NOMO-1 (cell line): ENCODE measurements at regions not wholly inside any gene's neighbourhood (a gene's known extent, or its start where the extent isn't known, plus 50 kb on each side); places are given as distances from the start of the nearest gene placed in this dataset.

Experiments used
- DNase-seq, 2 experiments: peaks; one replicate each; lab custom pipeline; 2025; ENCODE audit not compliant: unreplicated experiment in 2 of 2; lab: John Stamatoyannopoulos, UW

DNA sequence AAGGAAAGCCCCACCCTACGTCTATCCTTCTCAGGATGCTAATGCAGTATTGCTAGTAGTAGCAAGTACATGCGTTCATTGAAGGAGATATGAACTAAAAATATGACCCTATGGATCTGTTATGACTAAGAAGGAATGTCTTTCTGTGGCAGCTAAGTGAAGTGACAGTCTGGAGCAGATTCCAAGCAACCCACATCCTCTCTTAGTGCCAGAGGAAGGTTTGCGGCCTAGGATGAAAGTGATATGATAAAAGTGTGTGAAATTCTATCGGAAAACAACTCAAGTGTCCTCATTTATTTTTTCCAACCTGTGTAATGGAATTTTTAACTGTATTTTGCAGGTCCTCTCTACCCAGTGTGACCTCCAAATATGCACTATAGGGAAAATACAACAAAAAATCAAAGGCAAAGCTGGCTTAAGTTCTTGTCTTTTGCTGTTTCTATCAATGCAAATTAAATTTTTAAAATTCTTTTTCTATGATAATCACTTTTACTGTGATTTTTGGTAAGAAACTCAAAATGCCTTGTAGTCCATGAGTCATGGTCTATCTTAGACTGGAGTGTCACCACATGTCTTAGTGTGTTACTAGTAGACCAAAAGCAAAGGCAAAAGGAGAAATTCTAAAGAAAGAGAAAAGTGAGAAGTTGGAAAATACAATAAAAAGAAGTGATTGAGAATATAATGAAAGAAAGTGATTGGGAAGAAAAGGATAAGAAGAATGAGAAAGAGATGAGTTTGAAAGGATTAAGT is 161.2 kb upstream of the TMCO5A start:
- no peak for DNase-seq

DNA sequence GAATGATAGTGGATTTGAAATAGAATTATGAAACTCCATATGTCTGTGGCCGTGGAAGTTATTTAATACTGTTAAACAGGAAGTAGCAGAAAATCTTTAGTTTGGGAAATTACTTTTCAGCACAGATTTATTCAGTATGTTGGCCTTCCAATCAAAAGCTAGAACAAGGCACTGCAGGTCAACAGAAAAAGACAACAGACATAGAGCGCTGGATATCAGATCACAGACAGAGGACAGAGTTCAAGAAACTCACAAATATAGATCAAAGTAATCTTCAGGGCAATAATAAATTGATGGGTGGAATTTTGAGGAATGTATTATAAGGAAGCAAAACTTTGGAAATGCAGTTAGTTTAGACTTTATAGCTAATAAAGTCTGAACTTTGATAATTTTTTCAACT is 159.5 kb upstream of the TMCO5A start:
- no peak for DNase-seq

GRCh38 chr15:37777006-37777405 is 157.4 kb upstream of the TMCO5A start:
- no peak for DNase-seq

- no peak for DNase-seq
Measured at GRCh38 chr15:37783290-37783689, 151.2 kb upstream of the TMCO5A start.

DNA sequence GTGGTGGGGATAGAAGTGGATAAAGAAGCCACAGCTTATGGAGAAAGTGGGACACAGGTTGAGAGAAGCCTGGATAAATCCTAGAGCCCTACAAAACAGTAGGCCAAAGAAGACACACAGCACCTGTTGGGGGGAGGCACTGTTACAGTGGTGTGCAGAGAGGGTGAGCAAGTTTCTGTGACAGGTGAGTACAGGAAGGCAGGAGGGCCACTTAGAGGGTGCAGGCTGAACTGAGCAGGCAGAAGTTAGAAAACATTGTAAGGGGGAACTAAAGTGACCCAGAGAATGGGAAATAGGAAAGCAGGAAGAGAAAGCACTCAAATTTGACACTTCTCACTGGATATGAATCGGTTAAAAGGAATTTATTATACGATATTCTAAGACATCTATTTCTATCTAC is 146.1 kb upstream of the TMCO5A start:
- DNase-seq, result no peak

DNA sequence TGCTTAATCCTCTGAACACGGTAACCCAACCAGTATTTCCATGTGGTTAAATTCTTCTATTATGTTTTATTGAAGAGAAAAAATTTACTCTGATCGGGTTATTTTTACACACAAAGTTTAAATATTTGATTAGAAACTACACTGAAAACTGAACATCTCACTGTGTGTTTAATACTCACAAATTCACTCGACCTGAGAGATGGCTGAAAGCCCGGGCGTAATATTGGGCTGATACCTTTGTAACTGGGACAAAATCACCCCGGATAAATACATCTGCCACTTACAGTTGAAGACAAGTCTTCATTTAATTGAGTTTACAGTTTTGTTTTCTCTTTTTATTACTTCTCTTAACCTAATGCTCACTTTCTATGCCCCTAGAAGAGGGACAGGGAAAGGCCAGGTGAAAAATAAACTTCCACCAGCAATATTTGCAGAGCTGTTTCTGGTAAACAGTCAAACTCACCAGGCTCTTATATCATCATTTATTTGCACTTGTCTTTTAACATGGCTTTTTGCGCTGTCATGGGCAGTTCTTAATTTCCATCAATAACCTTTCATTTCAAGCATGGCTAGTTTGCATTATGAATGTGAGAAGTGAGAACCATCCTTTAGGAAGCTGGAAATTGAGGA is 145.6 kb upstream of the TMCO5A start:
- DNase-seq, result no peak

DNA sequence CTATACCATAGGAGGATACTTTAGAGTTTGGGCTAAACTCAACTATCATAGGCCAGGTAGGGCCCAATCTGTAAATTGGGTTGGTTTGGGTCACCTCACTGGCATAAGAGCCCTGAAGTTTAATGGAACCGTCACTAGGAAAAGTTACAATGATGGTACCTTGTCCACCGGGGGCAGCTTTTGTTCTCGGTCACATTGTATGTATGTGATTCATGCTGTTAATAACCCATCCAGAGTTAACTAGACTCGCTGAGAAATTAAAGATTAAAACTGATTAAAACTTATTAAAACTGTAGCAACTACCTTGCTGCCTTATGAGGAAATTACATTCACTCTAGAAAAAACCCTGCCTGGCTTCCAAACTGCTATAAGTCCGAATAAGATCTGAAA is 145.0 kb upstream of the TMCO5A start:
- DNase-seq, result no peak

DNA sequence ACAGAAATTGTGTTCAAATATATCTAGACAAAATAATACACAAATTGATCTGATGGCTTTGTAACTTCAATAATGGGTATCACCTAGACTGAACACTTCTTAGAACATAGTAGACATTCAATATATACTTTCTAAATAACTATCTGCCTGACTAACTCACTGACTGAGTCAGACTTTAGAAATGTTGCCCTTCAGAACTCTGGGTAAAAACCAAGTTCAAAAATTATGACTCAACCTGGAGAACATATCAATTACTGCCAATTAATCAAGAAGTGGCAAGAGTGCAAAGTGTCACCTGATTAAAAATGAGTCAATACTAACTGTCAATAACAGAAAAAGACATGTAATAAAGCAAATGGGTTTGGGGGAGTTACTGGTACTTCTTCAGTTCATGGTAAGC is 144.6 kb upstream of the TMCO5A start:
- no peak for DNase-seq

DNA sequence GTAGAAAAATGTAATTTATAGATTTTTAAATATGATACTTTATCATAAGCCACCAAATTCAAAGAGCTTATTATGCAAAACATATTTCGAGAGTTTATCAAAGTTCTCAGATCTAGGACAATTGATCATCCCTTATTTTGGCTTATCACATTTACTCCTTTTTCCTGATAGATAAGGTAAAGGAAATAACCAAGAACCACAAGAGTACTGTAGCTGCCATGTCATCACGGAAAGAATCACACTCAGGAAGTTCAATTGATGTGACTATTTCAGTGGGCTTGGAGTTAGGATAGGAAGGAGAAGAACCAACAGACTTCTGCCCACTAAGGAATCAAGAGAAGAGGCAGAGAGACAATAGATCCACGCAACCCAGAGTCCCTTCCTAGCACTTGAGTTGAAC is 142.7 kb upstream of the TMCO5A start:
- DNase-seq, result no peak

DNA sequence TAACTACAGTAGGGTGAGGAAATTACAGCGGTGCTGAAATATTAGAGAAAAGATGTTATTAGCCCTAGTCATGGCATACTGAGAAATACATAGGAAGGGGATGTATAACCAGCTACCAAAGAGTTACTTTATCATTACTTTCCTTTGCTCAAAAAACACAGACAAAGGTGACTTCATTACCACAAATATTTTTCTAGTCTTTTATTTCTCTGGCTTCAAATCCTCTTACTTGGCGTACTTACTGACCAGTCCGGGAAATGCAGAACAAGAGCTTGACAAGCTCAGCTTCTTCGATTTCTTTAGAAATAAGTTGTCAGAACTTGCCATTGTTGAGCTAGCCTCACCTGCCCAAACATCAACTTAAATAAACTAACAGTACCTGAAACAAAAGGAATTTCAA is 142.1 kb upstream of the TMCO5A start:
- DNase-seq, result no peak

DNA sequence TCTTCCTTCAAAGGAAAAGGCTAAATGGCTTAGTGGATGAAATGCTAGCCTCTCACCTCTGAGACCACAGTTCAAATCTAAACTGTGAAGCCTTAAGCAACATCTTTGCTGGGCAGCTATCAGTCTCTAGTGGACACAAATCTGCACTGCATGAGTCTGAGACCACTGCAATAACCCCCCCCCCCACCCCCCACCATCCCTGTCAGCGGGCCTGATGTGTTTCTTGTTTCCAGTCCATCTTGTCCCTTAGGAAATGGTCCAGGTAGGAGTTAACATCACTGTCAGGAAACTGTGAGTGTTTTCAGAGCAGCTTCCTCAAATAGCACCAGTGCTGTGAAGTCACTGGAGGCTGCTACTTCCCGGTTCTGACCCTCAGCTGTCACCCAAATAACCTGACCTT is 140.6 kb upstream of the TMCO5A start:
- no peak for DNase-seq

GRCh38 chr15:37794947-37795346 is 139.5 kb upstream of the TMCO5A start:
- DNase-seq, result no peak

DNA sequence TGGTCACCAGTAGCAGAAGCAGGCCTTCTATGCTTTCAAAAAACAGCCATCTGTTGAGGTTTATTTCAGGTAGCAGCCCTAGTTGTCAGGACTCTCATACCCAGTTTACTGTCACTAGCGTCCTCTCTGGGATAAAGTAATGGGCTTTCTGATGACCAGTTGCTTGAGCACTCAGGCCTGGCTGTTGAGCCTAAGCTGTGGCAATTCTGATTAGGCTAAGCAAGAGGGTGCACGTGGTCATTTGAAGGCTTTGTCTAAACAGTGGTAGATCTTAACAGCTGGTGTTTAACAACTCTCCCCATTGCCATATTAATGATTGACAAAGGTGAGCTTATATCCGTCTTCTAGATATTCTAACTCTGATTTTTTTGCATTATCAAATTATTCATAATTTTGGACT is 132.9 kb upstream of the TMCO5A start:
- no peak for DNase-seq

GRCh38 chr15:37806808-37807207 is 127.6 kb upstream of the TMCO5A start:
- DNase-seq, result no peak

DNA sequence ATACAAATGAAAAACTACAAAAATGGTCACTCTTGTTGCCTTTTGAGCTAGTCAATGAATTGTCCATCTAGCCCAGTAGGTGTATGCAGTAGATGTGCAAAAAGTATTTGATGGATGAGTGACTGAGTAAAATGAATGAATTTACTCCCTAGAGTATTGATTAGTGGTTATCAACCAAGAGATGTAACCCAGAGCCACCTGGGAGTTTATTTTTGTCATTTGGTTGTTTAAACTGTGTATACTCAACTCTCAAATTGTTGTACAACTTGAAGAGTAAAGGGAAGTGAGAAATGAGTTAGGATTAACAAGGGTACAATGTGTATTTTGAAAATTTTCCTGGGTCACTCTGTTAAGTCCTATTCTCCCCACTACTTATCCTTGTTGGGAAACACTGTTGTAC is 124.1 kb upstream of the TMCO5A start:
- DNase-seq, result no peak

GRCh38 chr15:37813306-37813705 is 121.1 kb upstream of the TMCO5A start:
- DNase-seq, result no peak

- DNase-seq, result no peak
Measured at GRCh38 chr15:37814847-37815515, 119.5 kb upstream of the TMCO5A start.

GRCh38 chr15:37818152-37818677 is 116.2 kb upstream of the TMCO5A start:
- DNase-seq, result no peak

DNA sequence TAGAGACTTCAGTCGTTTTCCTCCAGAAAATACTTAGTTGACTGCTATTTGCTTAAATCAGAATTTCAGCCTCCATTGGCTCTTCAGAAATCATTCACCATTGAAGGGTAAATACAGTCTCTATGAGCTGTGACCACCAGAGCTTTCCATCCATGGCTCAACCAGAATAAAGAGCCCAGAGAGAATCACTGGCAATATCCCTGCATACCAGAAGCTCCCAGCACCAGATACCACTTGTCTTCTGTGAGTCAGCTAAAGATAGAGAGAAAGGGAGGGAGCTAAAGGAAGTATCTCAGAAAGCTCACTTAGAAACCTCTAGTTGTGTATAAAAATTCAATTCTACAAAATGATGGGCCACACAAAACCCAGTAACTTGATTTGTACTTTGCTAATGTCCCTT is 115.2 kb upstream of the TMCO5A start:
- no peak for DNase-seq

DNA sequence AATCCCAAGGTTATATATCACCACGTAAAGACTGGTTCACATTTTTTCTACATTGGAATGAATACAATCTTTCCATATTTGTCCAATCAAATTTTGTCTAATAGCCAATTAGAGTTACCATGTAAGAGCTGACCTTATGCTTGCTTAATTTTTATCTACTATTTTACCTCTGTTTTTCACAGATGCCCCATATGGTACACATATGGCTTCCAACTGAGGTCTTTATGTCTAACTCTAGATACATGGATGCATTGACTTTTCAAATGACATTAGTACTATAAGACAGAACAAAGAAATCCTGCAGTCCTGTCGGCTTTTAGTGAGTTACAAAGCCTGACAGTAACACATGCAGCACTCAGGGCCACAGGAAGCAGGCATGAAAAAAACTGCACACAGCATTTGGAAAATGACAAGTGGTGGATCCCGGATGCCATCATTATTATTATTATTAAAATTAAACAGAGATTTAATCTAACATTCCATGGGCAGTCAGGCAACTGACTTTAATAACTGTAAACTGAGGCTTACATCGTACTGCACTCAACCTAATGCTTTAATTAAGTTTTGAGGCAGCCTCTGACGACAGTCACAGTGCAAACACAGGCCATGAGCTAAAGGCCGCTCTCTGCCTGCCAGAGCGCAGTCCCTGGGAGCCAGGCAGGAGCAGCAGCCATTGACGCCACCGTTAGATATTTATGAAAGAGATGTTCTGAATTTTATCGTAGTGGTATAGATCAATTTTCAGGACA is 113.9 kb upstream of the TMCO5A start:
- no peak for DNase-seq

DNA sequence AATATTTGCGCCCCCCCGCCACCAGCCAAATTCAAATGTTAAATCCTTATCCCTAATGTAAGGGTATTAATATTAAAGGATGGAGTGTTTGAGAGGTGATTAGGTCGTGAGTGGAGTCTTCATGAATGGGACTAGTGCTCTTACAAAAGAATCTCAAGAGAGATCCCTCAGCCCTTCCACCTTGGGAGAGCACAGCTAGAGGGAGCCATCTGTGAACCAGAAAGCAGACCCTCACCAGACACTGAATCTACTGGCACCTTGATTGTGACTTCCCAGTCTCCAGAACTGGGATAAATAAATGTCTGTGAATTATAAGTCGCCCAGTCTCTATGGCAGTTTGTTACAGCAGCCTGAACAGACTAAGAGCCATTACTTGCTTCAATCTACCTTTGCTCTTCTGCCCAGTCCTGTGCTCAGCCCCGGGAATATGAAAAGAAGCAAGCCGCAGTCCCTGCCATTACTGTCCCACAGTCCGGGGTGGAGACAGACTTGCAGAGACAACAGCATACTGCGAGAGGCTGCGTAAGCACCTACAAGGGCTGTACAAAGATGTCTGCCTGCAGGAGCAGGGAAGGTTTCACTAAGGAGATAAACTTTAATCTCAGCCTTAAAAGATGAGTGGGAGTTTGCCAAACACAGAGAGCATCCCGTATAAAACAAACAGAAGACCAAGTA is 110.7 kb upstream of the TMCO5A start:
- no peak for DNase-seq
